ENCODE measurements at regions not wholly inside any gene's neighbourhood (a gene's known extent, or its start where the extent isn't known, plus 50 kb on each side); places are given as distances from the start of the nearest gene placed in this dataset.

GRCh38 chr10:65126288-65126687, 1605.1 kb downstream of the REEP3 start:
- no peaks in the 10 kb centered on the region for H3K27me3 ChIP-seq (replicated peaks; ENCODE audit: control insufficient read depth, insufficient read depth, low read length)
- POLR2A ChIA-PET, result no interaction called here
- H3K9me3 ChIP-seq, result no peaks in the 10 kb centered on the region
- Mint-ChIP-seq H3K9me3 (ENCODE audit: unreplicated experiment) (peaks cover 9% of the 10 kb centered on the region), H3K27me3 (ENCODE audit: insufficient read depth, unreplicated experiment) (no peaks in the 10 kb centered on the region), H3K4me1 (ENCODE audit: low read depth, unreplicated experiment) (peaks cover 7% of the 10 kb centered on the region), H3K4me3 (ENCODE audit: unreplicated experiment) (no peak overlapping the region), H3K36me3 (ENCODE audit: insufficient read depth, unreplicated experiment) (no peaks in the 10 kb centered on the region), H3K27ac (ENCODE audit: unreplicated experiment) (no peak overlapping the region)
- H3K36me3 ChIP-seq (ENCODE audit: control insufficient read depth, insufficient read depth, low read length), result no peaks in the 10 kb centered on the region
- BruUV-seq (replicated peaks), result no TSS peak
- intact Hi-C loops (cut with micrococcal nuclease; ENCODE audit: unreplicated experiment), result no loop called here
- CTCF ChIA-PET, result no interaction called here
- no peak for TF ChIP-seq CTCF (IDR thresholded peaks at IDR 0.05; ENCODE audit: insufficient read depth in 1 of 2, low read depth in 1 of 2, low read length in 1 of 2, severe bottlenecking in 1 of 2, unreplicated experiment in 1 of 2)
- H3K4me1 ChIP-seq, result peaks cover 10% of the 10 kb centered on the region
- DNase-seq, result no peak
- H3K4me3 ChIP-seq (ENCODE audit: low read depth, low read length), result no peak overlapping the region

- Mint-ChIP-seq H3K36me3 (ENCODE audit: insufficient read depth, unreplicated experiment) (no peaks in the 10 kb centered on the region), H3K27me3 (ENCODE audit: insufficient read depth, unreplicated experiment) (no peaks in the 10 kb centered on the region), H3K4me1 (ENCODE audit: low read depth, unreplicated experiment) (peaks cover 5% of the 10 kb centered on the region), H3K27ac (ENCODE audit: unreplicated experiment) (no peak overlapping the region), H3K4me3 (ENCODE audit: unreplicated experiment) (no peak overlapping the region), H3K9me3 (ENCODE audit: unreplicated experiment) (no peaks in the 10 kb centered on the region)
- intact Hi-C loops (cut with micrococcal nuclease; ENCODE audit: unreplicated experiment), result no loop called here
- Histone ChIP-seq H3K36me3 (ENCODE audit: control insufficient read depth, insufficient read depth, low read length) (no peaks in the 10 kb centered on the region), H3K27me3 (replicated peaks; ENCODE audit: control insufficient read depth, insufficient read depth, low read length) (no peaks in the 10 kb centered on the region), H3K4me1 (peaks cover 2% of the 10 kb centered on the region), H3K9me3 (no peaks in the 10 kb centered on the region), H3K4me3 (ENCODE audit: low read depth, low read length) (no peak overlapping the region)
- no peak for DNase-seq
- TF ChIP-seq CTCF (IDR thresholded peaks at IDR 0.05; ENCODE audit: insufficient read depth in 1 of 2, low read depth in 1 of 2, low read length in 1 of 2, severe bottlenecking in 1 of 2, unreplicated experiment in 1 of 2), result no peak
- no TSS peak for BruUV-seq (replicated peaks)
- ChIA-PET CTCF (no interaction called here), POLR2A (no interaction called here)
Observed at GRCh38 chr10:65128277-65128676, 1607.1 kb downstream of the REEP3 start.

- ChIA-PET CTCF (no interaction called here), POLR2A (no interaction called here)
- Mint-ChIP-seq H3K27ac (ENCODE audit: unreplicated experiment) (no peak overlapping the region), H3K27me3 (ENCODE audit: insufficient read depth, unreplicated experiment) (no peaks in the 10 kb centered on the region), H3K4me1 (ENCODE audit: low read depth, unreplicated experiment) (no peaks in the 10 kb centered on the region), H3K4me3 (ENCODE audit: unreplicated experiment) (no peak overlapping the region), H3K9me3 (ENCODE audit: unreplicated experiment) (no peaks in the 10 kb centered on the region), H3K36me3 (ENCODE audit: insufficient read depth, unreplicated experiment) (no peaks in the 10 kb centered on the region)
- BruUV-seq (replicated peaks), result no TSS peak
- no peaks in the 10 kb centered on the region for H3K36me3 ChIP-seq (ENCODE audit: control insufficient read depth, insufficient read depth, low read length)
- H3K4me1 ChIP-seq, result no peaks in the 10 kb centered on the region
- intact Hi-C loops (cut with micrococcal nuclease; ENCODE audit: unreplicated experiment), result no loop called here
- H3K9me3 ChIP-seq, result no peaks in the 10 kb centered on the region
- TF ChIP-seq CTCF (IDR thresholded peaks at IDR 0.05; ENCODE audit: insufficient read depth in 1 of 2, low read depth in 1 of 2, low read length in 1 of 2, severe bottlenecking in 1 of 2, unreplicated experiment in 1 of 2), result no peak
- H3K27me3 ChIP-seq (replicated peaks; ENCODE audit: control insufficient read depth, insufficient read depth, low read length), result no peaks in the 10 kb centered on the region
- H3K4me3 ChIP-seq (ENCODE audit: low read depth, low read length), result no peak overlapping the region
- DNase-seq, result no peak
Observed at GRCh38 chr10:65130162-65130758, 1609.1 kb downstream of the REEP3 start.

All from Caco-2 (cell line).